ENCODE measurements at regions not wholly inside any gene's neighbourhood (a gene's known extent, or its start where the extent isn't known, plus 50 kb on each side); places are given as distances from the start of the nearest gene placed in this dataset.

DNA sequence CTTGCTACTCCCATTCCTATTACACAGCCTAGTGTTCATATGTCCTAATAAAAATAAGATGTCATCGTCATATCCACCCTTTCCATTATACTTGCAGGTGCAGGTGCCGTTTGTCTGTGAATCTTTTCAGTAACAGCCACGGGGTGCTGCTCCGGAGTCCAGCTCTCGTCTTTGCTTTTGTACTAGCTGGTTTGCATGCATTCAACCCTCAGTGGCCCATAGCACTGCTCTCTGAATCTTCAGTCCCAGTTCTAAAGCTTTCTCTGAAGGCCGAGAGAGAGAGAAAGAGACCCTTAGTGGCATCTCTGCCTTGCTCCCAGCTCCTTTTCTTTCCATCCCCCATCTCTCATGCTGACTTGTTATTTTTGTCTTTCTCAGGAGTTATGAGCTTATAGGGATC lies 468.5 kb downstream of the TMEM232 start:
- TF ChIP-seq, protein P1, sequence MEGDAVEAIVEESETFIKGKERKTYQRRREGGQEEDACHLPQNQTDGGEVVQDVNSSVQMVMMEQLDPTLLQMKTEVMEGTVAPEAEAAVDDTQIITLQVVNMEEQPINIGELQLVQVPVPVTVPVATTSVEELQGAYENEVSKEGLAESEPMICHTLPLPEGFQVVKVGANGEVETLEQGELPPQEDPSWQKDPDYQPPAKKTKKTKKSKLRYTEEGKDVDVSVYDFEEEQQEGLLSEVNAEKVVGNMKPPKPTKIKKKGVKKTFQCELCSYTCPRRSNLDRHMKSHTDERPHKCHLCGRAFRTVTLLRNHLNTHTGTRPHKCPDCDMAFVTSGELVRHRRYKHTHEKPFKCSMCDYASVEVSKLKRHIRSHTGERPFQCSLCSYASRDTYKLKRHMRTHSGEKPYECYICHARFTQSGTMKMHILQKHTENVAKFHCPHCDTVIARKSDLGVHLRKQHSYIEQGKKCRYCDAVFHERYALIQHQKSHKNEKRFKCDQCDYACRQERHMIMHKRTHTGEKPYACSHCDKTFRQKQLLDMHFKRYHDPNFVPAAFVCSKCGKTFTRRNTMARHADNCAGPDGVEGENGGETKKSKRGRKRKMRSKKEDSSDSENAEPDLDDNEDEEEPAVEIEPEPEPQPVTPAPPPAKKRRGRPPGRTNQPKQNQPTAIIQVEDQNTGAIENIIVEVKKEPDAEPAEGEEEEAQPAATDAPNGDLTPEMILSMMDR (IDR thresholded peaks at IDR 0.05): no peak
- TF ChIP-seq POLR2A (IDR thresholded peaks at IDR 0.05): no peak
- no peak for TF ChIP-seq POLR2AphosphoS5 (IDR thresholded peaks at IDR 0.05; ENCODE audit: insufficient read depth in 1 of 2, low read depth in 1 of 2)
